HepG2 (cell line): ENCODE measurements at regions not wholly inside any gene's neighbourhood (a gene's known extent, or its start where the extent isn't known, plus 50 kb on each side); places are given as distances from the start of the nearest gene placed in this dataset.
A peak's percentile ranks its signal among the peaks of the same experiment; 100 is the strongest.

Experiments
- ATAC-seq: fragments of 200-7000 bp; cut with Tn5 transposase; 3 replicates; pipeline ENCODE4 v1.9.1; 2020; ENCODE audit warnings: mild to moderate bottlenecking, moderate library complexity
- BruUV-seq: library from RNA; stranded (reverse); fragments of 400-500 nt; replicated peaks from 2 replicates; lab custom pipeline; 2021; lab: Mats Ljungman, UMichigan
- CTCF ChIA-PET: fragments of 300-600 bp; formaldehyde crosslinking; extraction: SDS; loops from one replicate; lab custom pipeline; 2021; ENCODE audit warnings: low total read pairs, inconsistent platforms, low intra/inter-chr PET ratio; lab: Yijun Ruan, JAX
- POLR2A ChIA-PET: fragments of 350-600 bp; sonication (Branson Sonifier 250); formaldehyde crosslinking; loops from one replicate; lab custom pipeline; 2020; ENCODE audit warnings: antibody characterized with exemption, inconsistent platforms; lab: Yijun Ruan, JAX
- DNase-seq: peaks from one replicate; pipeline ENCODE4 v3.0.0-alpha.2; 2015; ENCODE audit warnings: low spot score
- FAIRE-seq: peaks from 3 replicates; lab custom pipeline; 2011; peaks lifted over from hg19 to GRCh38; lab: Jason Lieb, UNC
- H2AFZ ChIP-seq: one replicate; pipeline ENCODE4 v1.6.1; 2011; ENCODE audit warnings: low read length, inconsistent platforms
- H3K27ac ChIP-seq: fragments of 300-600 bp; 3 replicates; pipeline ENCODE4 v1.8.0; 2011; ENCODE audit warnings: mixed run types, mild to moderate bottlenecking, mixed read lengths, low read length, inconsistent platforms; ENCODE audit not compliant: insufficient read depth; ENCODE audit errors: extremely low read length
- H3K27me3 ChIP-seq, 2 experiments: fragments of 200-600 bp in 1 of 2; 2 replicates in 1 of 2; 3 replicates in 1 of 2; pipeline versions ENCODE4 v1.6.0 to v1.8.0; 2011; ENCODE audit warnings: low read length in 2 of 2, mild to moderate bottlenecking in 2 of 2, moderate library complexity in 2 of 2, inconsistent platforms in 1 of 2; ENCODE audit not compliant: insufficient read depth in 2 of 2, control insufficient read depth in 1 of 2
- H3K36me3 ChIP-seq, 2 experiments: fragments of 200-600 bp in 1 of 2; replicated peaks in 1 of 2; 2 replicates in 1 of 2; 3 replicates in 1 of 2; pipeline versions ENCODE4 v1.5.1 to v1.8.0; 2011; ENCODE audit warnings: low read length in 2 of 2, inconsistent platforms in 1 of 2; ENCODE audit not compliant: insufficient read depth in 2 of 2, control insufficient read depth in 1 of 2
- H3K4me1 ChIP-seq: 2 replicates; pipeline ENCODE4 v1.5.1; 2012; ENCODE audit warnings: low read length, inconsistent platforms; ENCODE audit not compliant: insufficient read depth
- H3K4me2 ChIP-seq: 2 replicates; pipeline ENCODE4 v1.6.0; 2011; ENCODE audit warnings: low read depth, low read length, inconsistent platforms
- H3K4me3 ChIP-seq, 3 experiments: fragments of 200-600 bp in 1 of 3; sonication (generic), shearing (Covaris generic) in 1 of 3; replicated peaks in 1 of 3; 2 replicates each; pipeline ENCODE4 v1.5.1; 2011 to 2016; ENCODE audit warnings: low read length in 3 of 3, inconsistent platforms in 2 of 3, low read depth in 2 of 3, mild to moderate bottlenecking in 2 of 3, control low read depth in 1 of 3, mixed read lengths in 1 of 3; ENCODE audit not compliant: insufficient read depth in 1 of 3
- H3K79me2 ChIP-seq: one replicate; pipeline ENCODE4 v1.6.1; 2011; ENCODE audit warnings: low read length, inconsistent platforms; ENCODE audit not compliant: insufficient read depth
- H3K9ac ChIP-seq: 2 replicates; pipeline ENCODE4 v1.6.0; 2011; ENCODE audit warnings: mild to moderate bottlenecking, low read depth, low read length, inconsistent platforms; ENCODE audit not compliant: insufficient read depth
- H3K9me3 ChIP-seq: 2 replicates; pipeline ENCODE4 v1.5.1; 2012; ENCODE audit warnings: mild to moderate bottlenecking, low read length
- H4K20me1 ChIP-seq: 2 replicates; pipeline ENCODE4 v1.6.0; 2011; ENCODE audit warnings: inconsistent platforms, mild to moderate bottlenecking, low read length, moderate library complexity; ENCODE audit not compliant: insufficient read depth
- AGO1 ChIP-seq: fragments of 200-400 bp; formaldehyde crosslinking; IDR thresholded peaks from 2 replicates; pipeline ENCODE4 v1.6.1; 2017; ENCODE audit warnings: mild to moderate bottlenecking, low read depth, low read length, moderate library complexity; ENCODE audit not compliant: poor library complexity, severe bottlenecking
- ATF4 ChIP-seq, 2 experiments: fragments of 450-650 bp in 1 of 2; sonication (generic) in 1 of 2; formaldehyde crosslinking; IDR thresholded peaks; 2 replicates each; pipeline versions ENCODE4 v1.5.0 to v1.8.0; 2020 to 2022; ENCODE audit warnings: mild to moderate bottlenecking in 1 of 2, missing genetic modification reagents in 1 of 2
- BATF2 ChIP-seq: sonication (generic); formaldehyde crosslinking; IDR thresholded peaks from 2 replicates; pipeline ENCODE4 v1.8.0; 2022; ENCODE audit warnings: mild to moderate bottlenecking, missing genetic modification reagents, moderate library complexity
- CTCF ChIP-seq: sonication (generic); formaldehyde crosslinking; IDR thresholded peaks from 2 replicates; pipeline ENCODE4 v1.5.0; 2020; ENCODE audit warnings: mild to moderate bottlenecking, missing genetic modification reagents, moderate library complexity
- DMAP1 ChIP-seq: IDR thresholded peaks from 2 replicates; pipeline ENCODE4 v1.6.1; 2016
- ELF1 ChIP-seq: sonication (generic); formaldehyde crosslinking; IDR thresholded peaks from 2 replicates; pipeline ENCODE4 v1.4.0; 2020; ENCODE audit warnings: missing genetic modification reagents
- HBP1 ChIP-seq: IDR thresholded peaks from 2 replicates; pipeline ENCODE4 v1.6.1; 2016; ENCODE audit warnings: low read depth, control low read depth
- HOXD1 ChIP-seq: sonication (generic); formaldehyde crosslinking; IDR thresholded peaks from 2 replicates; pipeline ENCODE4 v1.5.0; 2020; ENCODE audit warnings: missing genetic modification reagents
- KDM4B ChIP-seq: sonication (generic); formaldehyde crosslinking; IDR thresholded peaks from 2 replicates; pipeline ENCODE4 v1.4.0; 2020; ENCODE audit warnings: missing genetic modification reagents
- NCOA2 ChIP-seq: sonication (generic); formaldehyde crosslinking; IDR thresholded peaks from 2 replicates; pipeline ENCODE4 v1.8.0; 2022; ENCODE audit warnings: inconsistent platforms
- NFKB2 ChIP-seq: sonication (generic); formaldehyde crosslinking; IDR thresholded peaks from 2 replicates; pipeline ENCODE4 v1.4.0; 2020; ENCODE audit warnings: missing genetic modification reagents, borderline replicate concordance
- PHF5A ChIP-seq: IDR thresholded peaks from one replicate; pipeline ENCODE4 v1.6.1; 2018; ENCODE audit warnings: low read depth, missing genetic modification reagents; ENCODE audit not compliant: unreplicated experiment
- PRPF4 ChIP-seq: fragments of 200-400 bp; formaldehyde crosslinking; IDR thresholded peaks from 2 replicates; pipeline ENCODE4 v1.6.1; 2016; ENCODE audit warnings: low read length, low read depth; ENCODE audit not compliant: poor library complexity, severe bottlenecking
- PTBP1 ChIP-seq: fragments of 200-400 bp; formaldehyde crosslinking; IDR thresholded peaks from 2 replicates; pipeline ENCODE4 v1.6.1; 2018; ENCODE audit warnings: low read length, low read depth; ENCODE audit not compliant: poor library complexity, severe bottlenecking
- RAD51 ChIP-seq: fragments of 450-650 bp; IDR thresholded peaks from 2 replicates; pipeline ENCODE4 v1.6.1; 2016; ENCODE audit warnings: borderline replicate concordance
- TEAD2 ChIP-seq: sonication (generic); formaldehyde crosslinking; IDR thresholded peaks from 2 replicates; pipeline ENCODE4 v1.9.0; 2021; ENCODE audit warnings: missing genetic modification reagents
- ZBTB38 ChIP-seq: sonication (generic); formaldehyde crosslinking; IDR thresholded peaks from 2 replicates; pipeline ENCODE4 v1.5.1; 2020; ENCODE audit warnings: mild to moderate bottlenecking, missing genetic modification reagents
- ZNF138 ChIP-seq: sonication (generic); formaldehyde crosslinking; IDR thresholded peaks from 2 replicates; pipeline ENCODE4 v1.5.0; 2020; ENCODE audit warnings: mild to moderate bottlenecking, low read depth, missing genetic modification reagents
- ZNF644 ChIP-seq: IDR thresholded peaks from 2 replicates; pipeline ENCODE4 v1.6.1; 2016; ENCODE audit warnings: low read depth
- WGBS: methylation state at CpG from one replicate; pipeline ENCODE4 v1.1.6; 2017; ENCODE audit warnings: low lambda C conversion rate; 5-methylcytosine and 5-hydroxymethylcytosine counted together
- in situ Hi-C: cut with HindIII; loops from 2 replicates; pipeline ENCODE4 v1.10.0; 2017; ENCODE audit warnings: low pct_unique_long_range_greater_than_20kb; ENCODE audit not compliant: extremely low pct_ligation_motif_present
- intact Hi-C: fragments of 100-400 bp; cut with micrococcal nuclease; formaldehyde crosslinking; loops from one replicate; pipeline ENCODE4 v1.10.0; 2022; ENCODE audit not compliant: unreplicated experiment

GRCh38 chr10:93198401-93199131 lies 124.9 kb downstream of the CYP26A1 start:
- Histone ChIP-seq H3K36me3 (no peaks in the 10 kb centered on the region), H3K79me2 (no peaks in the 10 kb centered on the region), H3K4me1 (peaks cover 13% of the 10 kb centered on the region), H3K27ac (no peak overlapping the region), H3K4me3 (peak overlapping the region in 1 of 3 experiments; percentile 49; a peak in 1 of 6 replicates), H3K9ac (no peak overlapping the region), H3K4me2 (peak overlapping the region; percentile 66), H3K9me3 (no peaks in the 10 kb centered on the region), H4K20me1 (no peaks in the 10 kb centered on the region), H2AFZ (no peak overlapping the region), H3K27me3 (peaks cover 0 to 13% of the 10 kb centered on the region in 2 experiments; a peak in 2 of 5 replicates)
- intact Hi-C loops = no loop called here
- ATAC-seq (peak; percentile 60; the same call in 2 of the 3 replicates), FAIRE-seq (no peak), DNase-seq (no peak)
- CTCF ChIA-PET = no interaction called here
- TF ChIP-seq HBP1 (CRISPR knock-in tag) (no peak), ZNF138 (CRISPR knock-in tag) (no peak), KDM4B (no peak), AGO1 (no peak), BATF2 (CRISPR knock-in tag) (no peak), ZBTB38 (no peak), PRPF4 (no peak), ELF1 (CRISPR knock-in tag) (no peak), ZNF644 (CRISPR knock-in tag) (no peak), NFKB2 (no peak), PHF5A (no peak), RAD51 (no peak), DMAP1 (CRISPR knock-in tag) (no peak), PTBP1 (no peak), HOXD1 (CRISPR knock-in tag) (no peak), ATF4 (CRISPR knock-in tag; IDR thresholded peaks at IDR 0.05) (no peak), TEAD2 (no peak), CTCF (CRISPR knock-in tag) (no peak), NCOA2 (CRISPR knock-in tag) (no peak)
- no TSS peak for BruUV-seq
- WGBS = 42% methylated on average over 9 of the region's 9 CpGs
- POLR2A ChIA-PET = no interaction called here
- in situ Hi-C loops = no loop called here
